Thymus (tissue), 11 donors: ENCODE measurements at regions not wholly inside any gene's neighbourhood (a gene's known extent, or its start where the extent isn't known, plus 50 kb on each side); places are given as distances from the start of the nearest gene placed in this dataset.
A peak's percentile ranks its signal among the peaks of the same experiment; 100 is the strongest.

ENCODE experiments used
- DNase-seq, 9 donors: peaks; one replicate each; pipeline ENCODE4 v3.0.0-alpha.2; 2013; ENCODE audit warnings: low spot score in 9 of 9, low read depth in 6 of 9, missing footprints in 1 of 9
- H3K27ac ChIP-seq, 2 donors: one replicate each; pipeline ENCODE4 v1.5.1; 2013; ENCODE audit warnings: control low read depth in 1 of 2, low read depth in 1 of 2, low read length in 1 of 2, mild to moderate bottlenecking in 1 of 2, moderate library complexity in 1 of 2
- H3K27me3 ChIP-seq, 2 donors: one replicate each; pipeline ENCODE4 v1.5.1; 2013; ENCODE audit warnings: low read length in 1 of 2; ENCODE audit not compliant: control insufficient read depth in 2 of 2, insufficient read depth in 1 of 2
- H3K36me3 ChIP-seq, 2 donors: one replicate each; pipeline ENCODE4 v1.5.1; 2013; ENCODE audit warnings: low read length in 1 of 2, mild to moderate bottlenecking in 1 of 2, moderate library complexity in 1 of 2; ENCODE audit not compliant: control insufficient read depth in 2 of 2, insufficient read depth in 2 of 2
- H3K4me1 ChIP-seq, 2 donors: one replicate each; pipeline ENCODE4 v1.5.1; 2013; ENCODE audit warnings: low read length in 2 of 2; ENCODE audit not compliant: control insufficient read depth in 2 of 2, insufficient read depth in 2 of 2
- H3K4me3 ChIP-seq, 2 donors: one replicate each; pipeline ENCODE4 v1.5.1; 2013; ENCODE audit warnings: low read length in 2 of 2, control low read depth in 1 of 2, mild to moderate bottlenecking in 1 of 2
- H3K9me3 ChIP-seq, 2 donors: one replicate each; pipeline ENCODE4 v1.5.1; 2013; ENCODE audit warnings: low read length in 1 of 2, mild to moderate bottlenecking in 1 of 2; ENCODE audit not compliant: control insufficient read depth in 2 of 2, insufficient read depth in 1 of 2
- WGBS: extraction: QIAGEN DNeasy Blood & Tissue Kit; methylation state at CpG from one replicate; pipeline ENCODE4 v1.1.7; 2013; 5-methylcytosine and 5-hydroxymethylcytosine counted together
- donor health status: healthy.

DNA sequence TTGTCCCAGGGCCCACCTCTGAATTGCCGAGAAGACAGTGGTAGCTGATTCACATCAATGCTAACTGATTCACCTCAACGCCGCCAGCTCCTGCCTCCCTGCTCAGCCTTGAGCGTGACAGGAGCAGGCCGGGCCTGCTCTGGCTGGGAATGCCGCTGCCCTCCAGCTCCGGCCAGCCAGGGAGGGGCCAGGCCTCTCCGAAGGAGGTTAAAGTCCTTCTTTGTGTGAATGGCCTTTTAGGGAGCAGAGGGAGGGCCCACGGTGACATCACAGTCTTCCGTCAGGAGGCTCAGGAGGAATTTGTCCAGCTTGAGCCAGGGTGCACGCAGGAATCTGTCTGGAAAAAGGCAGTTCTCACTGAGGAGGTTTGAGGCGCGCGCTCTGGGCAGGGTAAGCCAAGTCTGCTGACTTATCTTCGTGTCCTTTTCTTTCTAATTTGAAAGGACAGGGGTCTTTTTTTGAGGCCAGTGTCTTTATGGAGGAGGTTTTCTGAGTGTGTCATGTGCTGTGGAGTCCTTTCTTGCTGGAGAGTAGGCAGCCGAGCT lies 82.7 kb downstream of the C9orf152 start:
- Histone ChIP-seq H3K27me3 (no peaks in the 10 kb centered on the region), H3K4me3 (peak overlapping the region in 1 of 2 donors; percentile 53), H3K27ac (peak overlapping the region; percentile 91 to 96), H3K9me3 (no peaks in the 10 kb centered on the region), H3K4me1 (peaks cover 70 to 92% of the 10 kb centered on the region in 2 donors), H3K36me3 (peaks cover 0 to 3% of the 10 kb centered on the region in 2 donors)
- no peak for DNase-seq
- WGBS = 83% methylated on average over 16 of the region's 16 CpGs

DNA sequence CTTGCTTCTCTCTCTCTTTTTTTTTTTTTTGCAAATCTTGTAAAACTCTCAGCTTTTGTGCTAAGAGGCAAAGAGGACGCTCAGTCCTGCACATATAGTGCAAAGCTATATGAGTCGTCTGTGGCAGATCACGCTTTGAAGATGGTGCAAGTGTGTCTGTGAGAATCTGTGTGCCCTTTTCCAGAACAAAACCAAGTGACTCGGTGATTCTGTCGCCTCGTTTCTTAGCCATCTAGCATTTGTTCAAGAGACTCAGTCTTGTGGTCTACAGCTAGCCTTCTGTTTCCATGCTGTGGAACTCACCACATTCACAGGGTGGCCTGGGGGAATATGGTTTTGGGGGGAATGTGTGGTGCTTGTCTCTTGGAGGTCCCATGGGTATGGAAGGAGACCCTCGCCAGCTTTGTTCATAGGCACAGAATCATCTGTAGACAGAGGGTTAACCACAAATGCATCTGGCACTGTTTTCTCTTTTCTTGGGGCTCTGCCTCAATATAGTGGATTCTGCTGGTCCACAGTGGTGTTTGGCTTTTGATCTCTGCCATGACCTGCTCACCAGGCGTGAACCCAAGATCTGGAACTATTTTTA lies 82.1 kb downstream of the C9orf152 start:
- H3K36me3 ChIP-seq = peaks cover 0 to 3% of the 10 kb centered on the region in 2 donors
- WGBS = 7% methylated on average over 8 of the region's 8 CpGs
- no peaks in the 10 kb centered on the region for H3K27me3 ChIP-seq
- peak overlapping the region; percentile 91 to 96 for H3K27ac ChIP-seq
- peak in 5 of 9 donors; percentile 48 to 80 (median 58) for DNase-seq
- H3K4me3 ChIP-seq = peak overlapping the region; percentile 33 to 53
- no peaks in the 10 kb centered on the region for H3K9me3 ChIP-seq
- peaks cover 70 to 94% of the 10 kb centered on the region in 2 donors for H3K4me1 ChIP-seq

DNA sequence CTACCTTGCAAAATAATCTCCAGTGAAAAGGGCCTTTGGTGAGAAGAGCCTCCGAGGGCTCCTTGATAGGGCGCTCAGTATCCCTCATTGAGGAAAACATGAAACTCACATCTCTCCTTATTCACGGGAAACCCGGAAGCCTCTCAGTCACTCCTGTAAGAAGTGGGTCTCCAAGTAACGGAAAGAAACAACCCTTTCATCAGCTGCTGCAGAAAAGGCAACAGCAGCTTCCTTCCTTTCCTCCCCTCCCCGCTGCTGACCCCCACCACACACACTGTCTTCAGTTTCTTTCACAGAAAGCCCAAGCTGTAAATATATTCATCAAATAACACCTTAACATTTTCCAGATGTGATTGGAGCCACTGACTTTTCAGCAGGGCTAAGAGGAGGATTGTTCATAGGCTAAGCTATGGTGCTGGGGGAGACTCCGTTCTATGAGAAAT lies 81.4 kb downstream of the C9orf152 start:
- peaks cover 64 to 90% of the 10 kb centered on the region in 2 donors for H3K4me1 ChIP-seq
- peaks cover 0 to 3% of the 10 kb centered on the region in 2 donors for H3K36me3 ChIP-seq
- no peaks in the 10 kb centered on the region for H3K27me3 ChIP-seq
- H3K9me3 ChIP-seq = no peaks in the 10 kb centered on the region
- peak in 6 of 9 donors; percentile 67 to 88 (median 72) for DNase-seq
- peak overlapping the region; percentile 33 to 53 for H3K4me3 ChIP-seq
- WGBS = 14% methylated on average over 7 of the region's 7 CpGs
- peak overlapping the region; percentile 91 to 96 for H3K27ac ChIP-seq

- WGBS = 71% methylated on average over 23 of the region's 23 CpGs
- peaks cover 58 to 83% of the 10 kb centered on the region in 2 donors for H3K4me1 ChIP-seq
- H3K27me3 ChIP-seq = no peaks in the 10 kb centered on the region
- peak overlapping the region; percentile 91 to 96 for H3K27ac ChIP-seq
- DNase-seq = peak in 1 of 9 donors; percentile 57
- H3K4me3 ChIP-seq = peak overlapping the region; percentile 33 to 53
- H3K9me3 ChIP-seq = no peaks in the 10 kb centered on the region
- peaks cover 0 to 3% of the 10 kb centered on the region in 2 donors for H3K36me3 ChIP-seq
These were observed 80.7 kb downstream of the C9orf152 start for GRCh38 chr9:110126986-110127864.

DNA sequence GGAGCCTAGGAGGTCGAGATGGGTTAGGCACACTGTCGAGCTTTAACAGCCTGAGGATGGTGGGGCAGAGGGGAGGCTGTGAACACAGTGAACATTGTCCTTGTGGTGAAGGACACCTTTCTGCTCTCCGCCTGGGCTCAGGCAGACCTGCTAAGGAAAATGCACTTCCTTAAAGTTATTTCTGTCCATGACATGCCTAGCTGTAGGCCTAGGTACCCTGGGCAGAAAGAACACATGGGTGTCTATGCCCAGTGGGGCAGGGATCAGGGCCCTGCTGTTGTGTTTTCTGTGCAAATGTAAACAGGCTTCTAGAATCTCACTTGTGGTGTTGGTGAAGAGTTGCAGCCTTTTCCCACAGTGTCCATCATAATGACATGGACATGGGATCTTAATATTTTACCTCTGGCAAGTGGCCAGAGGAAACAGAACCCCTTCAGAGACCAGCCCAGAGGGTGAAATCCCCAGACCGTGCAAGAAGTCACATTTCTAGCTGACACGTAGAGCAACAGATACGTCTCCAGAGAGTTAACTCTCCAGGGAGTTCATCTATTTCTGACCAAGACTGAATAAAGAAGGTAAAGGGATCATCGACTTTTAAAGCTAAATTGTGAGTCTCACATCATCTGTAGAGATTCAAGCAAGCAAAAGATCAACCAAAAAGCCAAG lies 79.2 kb downstream of the C9orf152 start:
- Histone ChIP-seq H3K27me3 (no peaks in the 10 kb centered on the region), H3K4me1 (peaks cover 43 to 67% of the 10 kb centered on the region in 2 donors), H3K9me3 (no peaks in the 10 kb centered on the region), H3K4me3 (peak overlapping the region in 1 of 2 donors; percentile 33), H3K36me3 (no peaks in the 10 kb centered on the region), H3K27ac (peak overlapping the region; percentile 46 to 91)
- no peak for DNase-seq
- WGBS = 86% methylated on average over 7 of the region's 7 CpGs

DNA sequence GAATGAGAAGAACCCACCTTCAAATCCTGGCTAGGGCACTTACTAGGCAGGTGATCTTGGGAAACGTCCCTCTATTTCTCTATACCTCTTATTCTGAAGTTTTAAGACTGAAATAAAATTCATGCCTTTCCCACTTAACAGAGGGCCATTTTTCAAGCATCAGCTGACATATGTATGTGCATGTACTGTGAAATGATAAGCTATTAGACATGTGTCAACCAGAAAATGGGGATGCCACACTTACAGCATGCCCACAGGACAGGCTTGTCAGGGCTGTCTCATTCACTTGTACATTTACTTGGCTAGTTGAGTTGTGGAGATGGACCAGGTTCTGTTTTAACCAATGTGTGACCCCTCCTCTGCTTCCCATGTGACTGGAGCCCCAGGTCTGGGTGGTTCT lies 78.5 kb downstream of the C9orf152 start:
- DNase-seq = no peak
- Histone ChIP-seq H3K36me3 (no peaks in the 10 kb centered on the region), H3K27me3 (no peaks in the 10 kb centered on the region), H3K27ac (peak overlapping the region in 1 of 2 donors; percentile 91), H3K4me3 (no peak overlapping the region), H3K9me3 (no peaks in the 10 kb centered on the region), H3K4me1 (peaks cover 37 to 61% of the 10 kb centered on the region in 2 donors)
- WGBS = 97% methylated on average over 1 of the region's 1 CpG

GRCh38 chr9:110130211-110130610 lies 77.7 kb downstream of the C9orf152 start:
- Histone ChIP-seq H3K27me3 (no peaks in the 10 kb centered on the region), H3K4me3 (no peak overlapping the region), H3K27ac (no peak overlapping the region), H3K4me1 (peaks cover 31 to 54% of the 10 kb centered on the region in 2 donors), H3K9me3 (no peaks in the 10 kb centered on the region), H3K36me3 (no peaks in the 10 kb centered on the region)
- 87% methylated on average over 3 of the region's 3 CpGs for WGBS
- no peak for DNase-seq

DNA sequence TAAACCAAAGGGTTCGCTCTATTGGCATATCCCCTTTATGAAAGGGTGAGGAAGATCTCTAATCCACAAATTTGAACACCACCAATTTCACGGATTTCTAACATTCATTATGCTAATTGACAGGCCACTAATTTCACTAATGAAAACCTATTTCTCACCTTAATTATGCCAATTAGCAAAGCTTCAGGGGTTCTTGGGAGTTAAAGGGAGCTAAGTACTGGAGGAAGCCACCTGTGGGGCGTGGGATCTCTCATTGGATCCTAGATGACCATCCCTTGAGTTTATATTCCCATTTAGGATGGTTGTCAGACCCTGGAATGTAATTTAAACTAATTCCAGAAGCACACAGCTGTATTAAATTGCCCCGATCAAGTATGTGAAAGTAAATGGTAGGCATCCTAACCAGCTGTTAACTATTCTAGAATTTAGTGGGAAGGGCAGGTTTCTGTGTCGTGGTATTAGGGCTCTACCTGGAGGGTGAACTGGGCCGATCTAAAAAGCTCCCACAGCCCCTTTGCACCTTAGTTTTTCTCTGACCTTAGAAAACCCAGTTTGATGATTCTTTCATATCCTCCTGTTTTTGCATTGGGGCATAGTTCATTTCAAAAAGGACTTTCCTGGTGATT lies 77.1 kb downstream of the C9orf152 start:
- H3K4me3 ChIP-seq = no peak overlapping the region
- peaks cover 0 to 1% of the 10 kb centered on the region in 2 donors for H3K36me3 ChIP-seq
- WGBS = 97% methylated on average over 6 of the region's 6 CpGs
- H3K27ac ChIP-seq = no peak overlapping the region
- H3K4me1 ChIP-seq = peaks cover 27 to 47% of the 10 kb centered on the region in 2 donors
- DNase-seq = no peak
- H3K9me3 ChIP-seq = no peaks in the 10 kb centered on the region
- no peaks in the 10 kb centered on the region for H3K27me3 ChIP-seq
